ENCODE measurements at regions not wholly inside any gene's neighbourhood (a gene's known extent, or its start where the extent isn't known, plus 50 kb on each side); places are given as distances from the start of the nearest gene placed in this dataset.
"Not testable (repeated sequence)": the region's sequence is repeated elsewhere in the genome, so short reads cannot be mapped to it uniquely, and the experiment has no call there.

GRCh38 chr2:91422102-91422501, 2730.6 kb downstream of the RPIA start:
- DNase-seq (ENCODE audit: low spot score); H3K4me1 Mint-ChIP-seq (ENCODE audit: low read depth); H3K36me3 Mint-ChIP-seq (ENCODE audit: low read depth); H3K27me3 Mint-ChIP-seq (ENCODE audit: insufficient read depth); H3K27ac Mint-ChIP-seq; intact Hi-C loops (cut with micrococcal nuclease); H3K4me3 Mint-ChIP-seq: not testable (repeated sequence)
- H3K9me3 Mint-ChIP-seq = peaks cover 30% of the 10 kb centered on the region

GRCh38 chr2:91427148-91427547, 2735.7 kb downstream of the RPIA start:
- H3K36me3 Mint-ChIP-seq (ENCODE audit: low read depth); intact Hi-C loops (cut with micrococcal nuclease); H3K4me3 Mint-ChIP-seq; H3K27me3 Mint-ChIP-seq (ENCODE audit: insufficient read depth); DNase-seq (ENCODE audit: low spot score); H3K27ac Mint-ChIP-seq; H3K4me1 Mint-ChIP-seq (ENCODE audit: low read depth): not testable (repeated sequence)
- H3K9me3 Mint-ChIP-seq = peaks cover 13% of the 10 kb centered on the region

DNA sequence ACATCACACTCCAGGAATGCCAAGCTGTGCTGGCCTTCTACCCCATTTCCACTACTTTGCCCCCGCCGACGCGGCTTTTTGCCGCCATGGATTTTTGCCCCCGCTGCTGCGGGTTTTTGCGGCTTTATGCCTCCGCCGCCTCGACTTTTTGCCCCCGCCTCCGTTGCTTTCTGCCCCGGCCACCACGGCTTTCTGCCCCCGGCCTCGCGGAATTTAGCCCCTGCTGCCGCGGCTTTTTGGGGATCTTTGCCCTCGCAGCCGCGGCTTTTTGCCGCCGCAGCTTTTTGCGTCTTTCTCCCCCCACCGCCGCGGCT, 2750.4 kb downstream of the RPIA start:
- not testable (repeated sequence) for H3K4me3 Mint-ChIP-seq; DNase-seq (ENCODE audit: low spot score)

DNA sequence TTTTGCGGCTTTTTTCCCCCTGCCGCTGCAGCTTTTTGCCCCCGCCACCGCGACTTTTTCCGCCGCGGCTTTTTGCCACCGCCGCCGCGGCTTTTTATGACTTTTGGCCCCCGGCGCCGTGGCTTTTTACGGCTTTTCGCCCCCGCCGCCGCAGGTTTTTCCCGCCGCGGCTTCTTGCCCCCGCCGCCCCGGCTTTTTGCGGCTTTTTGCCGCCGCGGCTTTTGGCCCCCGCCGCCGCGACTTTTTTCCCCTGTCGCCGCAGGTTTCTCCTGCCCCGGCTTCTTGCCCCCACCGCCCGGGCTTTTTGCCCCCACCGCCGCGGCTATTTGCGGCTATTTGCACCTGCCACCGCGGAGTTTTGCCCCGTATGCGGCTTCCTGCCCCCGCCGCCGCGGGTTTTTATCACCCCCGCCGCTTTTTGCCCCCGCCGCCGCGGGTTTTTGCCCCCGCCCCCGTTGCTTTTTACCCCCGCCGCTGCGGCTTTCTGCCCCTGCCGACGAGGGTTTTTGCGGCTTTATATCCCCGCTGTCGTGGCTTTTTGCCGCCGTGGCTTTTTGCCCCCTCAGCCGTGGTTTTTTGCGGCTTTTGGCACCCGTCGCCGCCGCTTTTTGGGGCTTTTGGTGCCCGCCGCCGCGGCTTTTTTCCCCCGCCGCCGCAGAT, 2750.9 kb downstream of the RPIA start:
- intact Hi-C loops (cut with micrococcal nuclease) = no loop called here
- H3K36me3 Mint-ChIP-seq (ENCODE audit: low read depth) = no peaks in the 10 kb centered on the region
- H3K27me3 Mint-ChIP-seq (ENCODE audit: insufficient read depth) = peaks cover 9% of the 10 kb centered on the region
- no peaks in the 10 kb centered on the region for H3K4me1 Mint-ChIP-seq (ENCODE audit: low read depth)
- no peak for DNase-seq (ENCODE audit: low spot score)
- no peak overlapping the region for H3K27ac Mint-ChIP-seq
- H3K9me3 Mint-ChIP-seq = peaks cover 6% of the 10 kb centered on the region
- no peak overlapping the region for H3K4me3 Mint-ChIP-seq

More for the DNA sequence above, 2750.4 kb downstream of the RPIA start:
- H3K36me3 Mint-ChIP-seq (ENCODE audit: low read depth); H3K4me1 Mint-ChIP-seq (ENCODE audit: low read depth); H3K27me3 Mint-ChIP-seq (ENCODE audit: insufficient read depth); H3K27ac Mint-ChIP-seq; intact Hi-C loops (cut with micrococcal nuclease); H3K9me3 Mint-ChIP-seq: not testable (repeated sequence)

- H3K36me3 Mint-ChIP-seq (ENCODE audit: low read depth); DNase-seq (ENCODE audit: low spot score); intact Hi-C loops (cut with micrococcal nuclease); H3K4me3 Mint-ChIP-seq; H3K9me3 Mint-ChIP-seq; H3K27me3 Mint-ChIP-seq (ENCODE audit: insufficient read depth); H3K27ac Mint-ChIP-seq; H3K4me1 Mint-ChIP-seq (ENCODE audit: low read depth): not testable (repeated sequence)
Measured at GRCh38 chr2:91442906-91443729, 2751.6 kb downstream of the RPIA start.

GRCh38 chr2:91443730-91444115, 2752.2 kb downstream of the RPIA start:
- H3K9me3 Mint-ChIP-seq; DNase-seq (ENCODE audit: low spot score); H3K27ac Mint-ChIP-seq; H3K36me3 Mint-ChIP-seq (ENCODE audit: low read depth); H3K27me3 Mint-ChIP-seq (ENCODE audit: insufficient read depth); H3K4me1 Mint-ChIP-seq (ENCODE audit: low read depth); intact Hi-C loops (cut with micrococcal nuclease); H3K4me3 Mint-ChIP-seq: not testable (repeated sequence)

- H3K4me1 Mint-ChIP-seq (ENCODE audit: low read depth); H3K36me3 Mint-ChIP-seq (ENCODE audit: low read depth); H3K9me3 Mint-ChIP-seq; DNase-seq (ENCODE audit: low spot score); H3K27ac Mint-ChIP-seq; intact Hi-C loops (cut with micrococcal nuclease); H3K27me3 Mint-ChIP-seq (ENCODE audit: insufficient read depth); H3K4me3 Mint-ChIP-seq: not testable (repeated sequence)
Measured at GRCh38 chr2:91445705-91446104, 2754.2 kb downstream of the RPIA start.

DNA sequence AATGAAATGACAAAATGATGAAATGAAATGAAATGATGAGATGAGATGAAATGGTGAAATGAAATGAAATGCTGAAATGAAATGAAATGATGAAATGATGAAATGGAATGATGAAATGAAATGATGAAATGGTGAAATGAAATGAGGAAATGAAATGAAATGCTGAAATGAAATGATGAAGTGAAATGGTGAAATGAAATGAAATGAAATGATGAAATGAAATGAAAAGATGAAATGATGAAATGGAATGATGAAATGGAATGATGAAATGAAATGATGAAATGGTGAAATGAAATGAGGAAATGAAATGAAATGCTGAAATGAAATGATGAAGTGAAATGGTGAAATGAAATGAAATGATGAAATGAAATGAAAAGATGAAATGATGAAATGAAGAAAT, 2755.0 kb downstream of the RPIA start:
- H3K27me3 Mint-ChIP-seq (ENCODE audit: insufficient read depth); H3K27ac Mint-ChIP-seq; H3K4me3 Mint-ChIP-seq; H3K9me3 Mint-ChIP-seq; H3K36me3 Mint-ChIP-seq (ENCODE audit: low read depth); intact Hi-C loops (cut with micrococcal nuclease); DNase-seq (ENCODE audit: low spot score); H3K4me1 Mint-ChIP-seq (ENCODE audit: low read depth): not testable (repeated sequence)

DNA sequence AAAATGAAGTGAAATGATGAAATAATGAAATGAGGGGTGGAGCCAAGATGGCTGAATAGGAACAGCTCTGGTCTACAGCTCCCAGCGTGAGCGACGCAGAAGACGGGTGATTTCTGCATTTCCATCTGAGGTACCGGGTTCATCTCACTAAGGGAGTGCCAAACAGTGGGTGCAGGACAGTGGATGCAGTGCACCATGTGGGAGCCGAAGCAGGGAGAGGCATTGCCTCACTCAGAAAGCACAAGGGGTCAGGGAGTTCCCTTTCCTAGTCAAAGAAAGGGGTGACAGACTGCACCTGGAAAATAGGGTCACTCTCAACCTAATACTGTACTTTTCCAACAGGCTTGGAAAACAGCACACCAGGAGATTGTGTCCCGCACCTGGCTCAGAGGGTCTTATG, 2755.4 kb downstream of the RPIA start:
- H3K9me3 Mint-ChIP-seq; H3K27me3 Mint-ChIP-seq (ENCODE audit: insufficient read depth); DNase-seq (ENCODE audit: low spot score); H3K27ac Mint-ChIP-seq; H3K4me1 Mint-ChIP-seq (ENCODE audit: low read depth); intact Hi-C loops (cut with micrococcal nuclease); H3K36me3 Mint-ChIP-seq (ENCODE audit: low read depth); H3K4me3 Mint-ChIP-seq: not testable (repeated sequence)

GRCh38 chr2:91447508-91447907, 2756.0 kb downstream of the RPIA start:
- H3K27ac Mint-ChIP-seq; intact Hi-C loops (cut with micrococcal nuclease); H3K4me3 Mint-ChIP-seq; H3K36me3 Mint-ChIP-seq (ENCODE audit: low read depth); DNase-seq (ENCODE audit: low spot score); H3K4me1 Mint-ChIP-seq (ENCODE audit: low read depth); H3K9me3 Mint-ChIP-seq; H3K27me3 Mint-ChIP-seq (ENCODE audit: insufficient read depth): not testable (repeated sequence)

DNA sequence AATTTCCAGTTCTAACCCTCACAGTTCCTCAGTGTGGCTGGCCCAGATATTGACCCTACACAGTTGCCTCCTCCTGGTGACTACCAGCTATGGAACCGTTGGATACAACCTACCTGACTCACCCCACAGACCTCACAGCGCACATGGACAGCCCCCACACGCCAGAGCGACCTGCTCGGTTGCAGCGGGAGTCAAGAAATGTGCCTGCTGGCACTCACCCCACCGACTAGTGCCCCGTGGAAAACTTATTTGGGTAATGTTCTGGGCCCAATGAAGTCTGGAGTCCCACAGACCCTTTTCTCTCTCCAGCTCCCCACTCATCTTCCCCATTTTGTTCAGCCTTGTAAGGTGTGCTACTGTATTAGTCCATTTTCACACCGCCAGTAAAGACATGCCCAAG, 2770.8 kb downstream of the RPIA start:
- intact Hi-C loops (cut with micrococcal nuclease); H3K27me3 Mint-ChIP-seq (ENCODE audit: insufficient read depth); DNase-seq (ENCODE audit: low spot score); H3K9me3 Mint-ChIP-seq; H3K36me3 Mint-ChIP-seq (ENCODE audit: low read depth); H3K4me1 Mint-ChIP-seq (ENCODE audit: low read depth); H3K4me3 Mint-ChIP-seq; H3K27ac Mint-ChIP-seq: not testable (repeated sequence)

DNA sequence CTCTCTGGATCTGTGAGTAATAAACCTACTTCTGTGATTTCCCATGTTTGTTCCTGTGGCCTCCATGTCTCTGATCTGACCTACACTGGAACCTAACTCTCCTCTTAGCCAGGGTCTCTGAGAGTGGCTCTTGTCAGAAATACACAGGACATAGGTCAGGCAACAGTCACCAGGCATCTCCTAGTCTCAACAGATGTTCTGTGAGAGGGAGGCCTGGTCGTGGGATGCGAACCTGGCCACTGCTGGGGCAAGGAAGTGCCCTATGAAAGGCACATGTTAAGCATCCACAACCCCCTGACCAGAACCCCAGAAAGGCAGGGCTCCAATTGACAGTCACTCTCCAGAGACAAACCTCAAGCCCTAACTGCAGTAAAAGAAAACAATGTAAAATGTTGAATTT, 2771.5 kb downstream of the RPIA start:
- DNase-seq (ENCODE audit: low spot score); H3K4me1 Mint-ChIP-seq (ENCODE audit: low read depth); intact Hi-C loops (cut with micrococcal nuclease); H3K27ac Mint-ChIP-seq; H3K36me3 Mint-ChIP-seq (ENCODE audit: low read depth); H3K9me3 Mint-ChIP-seq; H3K27me3 Mint-ChIP-seq (ENCODE audit: insufficient read depth); H3K4me3 Mint-ChIP-seq: not testable (repeated sequence)

DNA sequence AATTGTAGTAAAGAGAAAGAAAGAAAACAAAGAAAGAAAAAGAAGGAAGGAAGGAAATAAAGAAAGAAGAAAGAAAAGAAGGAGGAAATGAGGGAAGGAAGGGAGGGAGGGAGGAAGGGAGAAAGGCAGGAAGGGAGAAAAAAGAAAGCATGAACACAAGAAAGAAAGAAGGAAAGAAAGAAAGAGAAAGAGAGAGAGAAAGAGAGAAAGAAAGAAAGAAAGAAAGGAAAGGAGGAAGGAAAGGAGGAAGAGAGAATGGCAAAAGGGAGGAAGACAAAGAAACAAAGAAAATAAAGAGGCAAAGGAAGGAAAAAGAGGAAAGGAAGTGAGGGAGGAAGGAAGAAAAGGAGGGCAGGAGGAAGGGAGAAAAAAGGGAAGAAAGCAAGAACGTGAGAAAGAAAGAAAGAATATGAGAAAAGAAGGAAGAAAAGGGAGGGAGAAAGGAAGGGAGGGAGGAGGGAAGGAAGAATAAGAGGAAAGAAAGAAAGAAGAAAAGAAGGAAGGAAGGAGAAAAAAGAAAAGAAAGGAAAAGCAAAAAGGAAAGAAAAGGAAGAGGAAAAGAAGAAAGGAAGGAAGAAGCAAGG, 2775.4 kb downstream of the RPIA start:
- intact Hi-C loops (cut with micrococcal nuclease); H3K36me3 Mint-ChIP-seq (ENCODE audit: low read depth); DNase-seq (ENCODE audit: low spot score); H3K27me3 Mint-ChIP-seq (ENCODE audit: insufficient read depth); H3K27ac Mint-ChIP-seq; H3K4me1 Mint-ChIP-seq (ENCODE audit: low read depth); H3K4me3 Mint-ChIP-seq; H3K9me3 Mint-ChIP-seq: not testable (repeated sequence)

Data from activated T-helper 1 cell treated with anti-CD3 and anti-CD28 coated beads, Interleukin-12 subunit alpha, Interleukin-12 subunit beta, Interleukin-2, Interleukin-4 antibody, amounts not matched to agents 30 ng/mL and 10 ng/mL and 1 ng/mL, durations not matched to agents 14 hours and 24 hours and 36 hours (primary cell).